H1 (cell line): ENCODE measurements at regions not wholly inside any gene's neighbourhood (a gene's known extent, or its start where the extent isn't known, plus 50 kb on each side); places are given as distances from the start of the nearest gene placed in this dataset.

Experiments used
- CTCF ChIA-PET: fragments of 300-600 bp; sonication (Branson Sonifier 250); formaldehyde crosslinking; loops from one replicate; lab custom pipeline; 2021; ENCODE audit not compliant: partially characterized antibody; lab: Charles Lee
- POLR2A ChIA-PET: fragments of 300-600 bp; sonication (Branson Sonifier 250); formaldehyde crosslinking; loops from one replicate; lab custom pipeline; 2021; ENCODE audit warnings: inconsistent platforms; ENCODE audit not compliant: partially characterized antibody; lab: Charles Lee
- DNase-seq, 2 experiments: peaks; one replicate each; pipeline versions ENCODE4 v3.0.0 to v3.0.0-alpha.2; 2010 to 2022; ENCODE audit warnings: low spot score in 2 of 2, low read depth in 1 of 2, mixed read lengths in 1 of 2
- FAIRE-seq: peaks from 2 replicates; lab custom pipeline; 2011; peaks lifted over from hg19 to GRCh38; lab: Jason Lieb, UNC
- H2AFZ ChIP-seq: 2 replicates; pipeline ENCODE4 v1.8.1; 2012; ENCODE audit warnings: low read length, inconsistent platforms
- H2AK5ac ChIP-seq: 2 replicates; pipeline ENCODE4 v1.6.1; 2013; ENCODE audit warnings: low read depth, low read length
- H2BK120ac ChIP-seq: replicated peaks from 2 replicates; pipeline ENCODE3; 2013; ENCODE audit warnings: low read depth, low read length, inconsistent platforms
- H2BK12ac ChIP-seq: 2 replicates; pipeline ENCODE4 v1.6.1; 2013; ENCODE audit warnings: low read depth, low read length
- H2BK15ac ChIP-seq: 2 replicates; pipeline ENCODE4 v1.6.1; 2013; ENCODE audit warnings: low read length
- H2BK20ac ChIP-seq: 2 replicates; pipeline ENCODE4 v1.6.1; 2013; ENCODE audit warnings: low read length
- H2BK5ac ChIP-seq: 2 replicates; pipeline ENCODE4 v1.6.1; 2013; ENCODE audit warnings: low read depth, low read length
- H3K14ac ChIP-seq: 2 replicates; pipeline ENCODE4 v1.6.1; 2013; ENCODE audit warnings: inconsistent platforms; ENCODE audit not compliant: insufficient read length
- H3K18ac ChIP-seq: 2 replicates; pipeline ENCODE4 v1.6.1; 2013; ENCODE audit warnings: low read length; ENCODE audit errors: extremely low read depth
- H3K23ac ChIP-seq: 2 replicates; pipeline ENCODE4 v1.6.1; 2013; ENCODE audit warnings: inconsistent platforms; ENCODE audit not compliant: insufficient read length
- H3K23me2 ChIP-seq: 2 replicates; pipeline ENCODE4 v1.6.1; 2013; ENCODE audit warnings: low read depth, low read length
- H3K27ac ChIP-seq: 2 replicates; pipeline ENCODE4 v1.6.1; 2011; ENCODE audit warnings: low read depth, low read length, inconsistent platforms
- H3K27me3 ChIP-seq, 4 experiments: replicated peaks in 1 of 4; 1 replicate in 1 of 4; 2 replicates in 3 of 4; pipeline versions ENCODE4 v1.6.1 to v1.8.1; 2011 to 2013; ENCODE audit warnings: low read length in 3 of 4, mild to moderate bottlenecking in 3 of 4, inconsistent platforms in 2 of 4, mixed read lengths in 2 of 4, moderate library complexity in 1 of 4; ENCODE audit not compliant: control insufficient read depth in 3 of 4, insufficient read depth in 3 of 4; ENCODE audit errors: extremely low read depth in 1 of 4
- H3K36me3 ChIP-seq, 4 experiments: 2 replicates each; pipeline versions ENCODE4 v1.6.1 to v1.8.1; 2011 to 2013; ENCODE audit warnings: mild to moderate bottlenecking in 4 of 4, low read length in 3 of 4, moderate library complexity in 2 of 4, control low read depth in 1 of 4, inconsistent platforms in 1 of 4; ENCODE audit not compliant: insufficient read depth in 4 of 4, control insufficient read depth in 2 of 4
- H3K4ac ChIP-seq: replicated peaks from 2 replicates; pipeline ENCODE3; 2013; ENCODE audit warnings: low read length, low read depth, mixed read lengths, inconsistent platforms; ENCODE audit not compliant: insufficient read length
- H3K4me1 ChIP-seq, 4 experiments: replicated peaks in 1 of 4; 1 replicate in 1 of 4; 2 replicates in 3 of 4; pipeline versions ENCODE4 v1.6.1 to v1.8.1; 2011 to 2013; ENCODE audit warnings: low read length in 3 of 4, inconsistent platforms in 2 of 4, mixed read lengths in 1 of 4; ENCODE audit not compliant: insufficient read depth in 4 of 4, control insufficient read depth in 3 of 4
- H3K4me2 ChIP-seq, 2 experiments: 2 replicates each; pipeline versions ENCODE4 v1.6.1 to v1.8.1; 2011 to 2013; ENCODE audit warnings: low read depth in 2 of 2, low read length in 2 of 2, control low read depth in 1 of 2, inconsistent platforms in 1 of 2, mild to moderate bottlenecking in 1 of 2; ENCODE audit not compliant: insufficient read depth in 1 of 2
- H3K4me3 ChIP-seq, 4 experiments: fragments of 200-600, 300-600 bp in 1 of 4; sonication (generic), shearing (Covaris generic), sonication (Bioruptor Twin) in 1 of 4; 2 replicates each; pipeline versions ENCODE4 v1.5.1 to v1.8.1; 2011 to 2016; ENCODE audit warnings: low read length in 4 of 4, low read depth in 3 of 4, control low read depth in 2 of 4, inconsistent platforms in 2 of 4, mild to moderate bottlenecking in 2 of 4, mixed read lengths in 1 of 4, moderate library complexity in 1 of 4; ENCODE audit not compliant: insufficient read depth in 2 of 4; ENCODE audit errors: extremely low read depth in 1 of 4
- H3K56ac ChIP-seq: replicated peaks from 2 replicates; pipeline ENCODE3; 2013; ENCODE audit warnings: low read depth, mild to moderate bottlenecking, mixed read lengths, low read length, inconsistent platforms; ENCODE audit not compliant: insufficient read length
- H3K79me1 ChIP-seq: 2 replicates; pipeline ENCODE4 v1.6.1; 2013; ENCODE audit warnings: low read depth, low read length, control low read depth
- H3K79me2 ChIP-seq, 2 experiments: 2 replicates each; pipeline versions ENCODE4 v1.6.1 to v1.8.1; 2012 to 2013; ENCODE audit warnings: low read length in 2 of 2, mild to moderate bottlenecking in 2 of 2, inconsistent platforms in 1 of 2; ENCODE audit not compliant: insufficient read depth in 2 of 2, control insufficient read depth in 1 of 2
- H3K9ac ChIP-seq, 4 experiments: replicated peaks in 1 of 4; 1 replicate in 1 of 4; 2 replicates in 3 of 4; pipeline versions ENCODE4 v1.6.1 to v1.8.1; 2011 to 2013; ENCODE audit warnings: low read depth in 3 of 4, low read length in 3 of 4, control low read depth in 2 of 4, mild to moderate bottlenecking in 2 of 4, moderate library complexity in 2 of 4, inconsistent platforms in 1 of 4; ENCODE audit errors: extremely low read depth in 1 of 4
- H3K9me3 ChIP-seq, 2 experiments: 2 replicates each; pipeline versions ENCODE4 v1.6.1 to v1.8.1; 2012 to 2013; ENCODE audit warnings: mild to moderate bottlenecking in 2 of 2, moderate library complexity in 2 of 2, control low read depth in 1 of 2, inconsistent platforms in 1 of 2, low read depth in 1 of 2, low read length in 1 of 2, mixed read lengths in 1 of 2; ENCODE audit not compliant: insufficient read depth in 2 of 2
- H4K20me1 ChIP-seq, 2 experiments: replicated peaks in 1 of 2; 2 replicates each; pipeline versions ENCODE3 to v1.8.1; 2011 to 2013; ENCODE audit warnings: inconsistent platforms in 2 of 2, low read length in 2 of 2, mild to moderate bottlenecking in 1 of 2; ENCODE audit not compliant: insufficient read depth in 2 of 2, control insufficient read depth in 1 of 2
- H4K5ac ChIP-seq: 2 replicates; pipeline ENCODE4 v1.6.1; 2013; ENCODE audit warnings: low read length, low read depth, mixed read lengths, inconsistent platforms; ENCODE audit not compliant: insufficient read length
- H4K8ac ChIP-seq: 2 replicates; pipeline ENCODE4 v1.8.0; 2013; ENCODE audit warnings: mild to moderate bottlenecking, moderate library complexity, low read length, inconsistent platforms; ENCODE audit not compliant: insufficient read depth; ENCODE audit errors: extremely low read depth
- H4K91ac ChIP-seq: replicated peaks from 2 replicates; pipeline ENCODE3; 2013; ENCODE audit warnings: low read length, mixed read lengths, inconsistent platforms; ENCODE audit not compliant: insufficient read length
- ASH2L ChIP-seq: fragments of 200-600, 300-600 bp; sonication (generic); IDR thresholded peaks from one replicate; pipeline ENCODE4 v1.7.1; 2017; ENCODE audit warnings: low read length
- BRCA1 ChIP-seq: IDR thresholded peaks from 2 replicates; pipeline ENCODE4 v1.6.1; 2012; ENCODE audit warnings: low read depth, low read length, improper control_type of control experiment
- CBX5 ChIP-seq: fragments of 300-800, 300-1000 bp; sonication (generic); IDR thresholded peaks from 2 replicates; pipeline ENCODE4 v1.7.1; 2016; ENCODE audit warnings: antibody characterized with exemption, low read length, low read depth
- CHD2 ChIP-seq: IDR thresholded peaks from 2 replicates; pipeline ENCODE4 v1.6.1; 2012; ENCODE audit warnings: low read length, improper control_type of control experiment
- JUN ChIP-seq: IDR thresholded peaks from 2 replicates; pipeline ENCODE4 v1.6.1; 2011; ENCODE audit warnings: low read depth, mild to moderate bottlenecking, improper control_type of control experiment, low read length
- KDM1A ChIP-seq: fragments of 200-600, 300-600 bp; sonication (generic); IDR thresholded peaks from 2 replicates; pipeline ENCODE4 v1.7.1; 2016; ENCODE audit warnings: mild to moderate bottlenecking, low read length, borderline replicate concordance
- KDM4A ChIP-seq: IDR thresholded peaks from one replicate; pipeline ENCODE4 v1.7.1; 2012; ENCODE audit warnings: low read depth, mild to moderate bottlenecking, moderate library complexity, low read length, inconsistent platforms; ENCODE audit not compliant: severe bottlenecking
- PHF8 ChIP-seq: fragments of 200-600 bp; sonication (generic); conservative IDR thresholded peaks from 2 replicates; pipeline ENCODE4 v1.7.1; 2012; ENCODE audit warnings: low read depth, mild to moderate bottlenecking, inconsistent platforms, low read length, moderate library complexity
- RAD21 ChIP-seq, 2 experiments: IDR thresholded peaks in 1 of 2; conservative IDR thresholded peaks in 1 of 2; 2 replicates each; pipeline ENCODE4 v1.6.1; 2011; ENCODE audit warnings: low read depth in 2 of 2, low read length in 2 of 2, improper control_type of control experiment in 1 of 2, inconsistent platforms in 1 of 2, mild to moderate bottlenecking in 1 of 2, moderate library complexity in 1 of 2
- SIX5 ChIP-seq: IDR thresholded peaks from 2 replicates; pipeline ENCODE4 v1.6.1; 2011; ENCODE audit warnings: mild to moderate bottlenecking, low read depth, low read length
- SP2 ChIP-seq: IDR thresholded peaks from 2 replicates; pipeline ENCODE4 v1.6.1; 2012; ENCODE audit warnings: mild to moderate bottlenecking, low read length, inconsistent platforms
- TCF12 ChIP-seq: IDR thresholded peaks from 2 replicates; pipeline ENCODE4 v1.6.1; 2011; ENCODE audit warnings: low read depth, mild to moderate bottlenecking, low read length
- WGBS, 2 experiments: shearing (Covaris generic) in 1 of 2; methylation state at CpG; one replicate each; pipeline versions ENCODE4 v1.1.6 to v1.1.7; 2013 to 2015; ENCODE audit warnings: low lambda C conversion rate in 2 of 2, mixed read lengths in 2 of 2, inconsistent platforms in 1 of 2, low coverage in 1 of 2, missing lambda C conversion rate in 1 of 2; ENCODE audit not compliant: insufficient replicate concordance in 2 of 2, insufficient coverage in 1 of 2, insufficient read length in 1 of 2; ENCODE audit errors: extremely low coverage in 1 of 2, missing lambda C conversion rate in 1 of 2; 5-methylcytosine and 5-hydroxymethylcytosine counted together
- TF ChIP-seq, protein P1 (sequence below), 3 experiments: IDR thresholded peaks; 1 replicate in 2 of 3; 2 replicates in 1 of 3; pipeline versions ENCODE4 v1.5.1 to v1.6.1; 2011; ENCODE audit warnings: low read length in 3 of 3, mild to moderate bottlenecking in 3 of 3, inconsistent platforms in 2 of 3, low read depth in 1 of 3, moderate library complexity in 1 of 3; ENCODE audit not compliant: insufficient read depth in 1 of 3; ENCODE audit errors: control extremely low read depth in 1 of 3

DNA sequence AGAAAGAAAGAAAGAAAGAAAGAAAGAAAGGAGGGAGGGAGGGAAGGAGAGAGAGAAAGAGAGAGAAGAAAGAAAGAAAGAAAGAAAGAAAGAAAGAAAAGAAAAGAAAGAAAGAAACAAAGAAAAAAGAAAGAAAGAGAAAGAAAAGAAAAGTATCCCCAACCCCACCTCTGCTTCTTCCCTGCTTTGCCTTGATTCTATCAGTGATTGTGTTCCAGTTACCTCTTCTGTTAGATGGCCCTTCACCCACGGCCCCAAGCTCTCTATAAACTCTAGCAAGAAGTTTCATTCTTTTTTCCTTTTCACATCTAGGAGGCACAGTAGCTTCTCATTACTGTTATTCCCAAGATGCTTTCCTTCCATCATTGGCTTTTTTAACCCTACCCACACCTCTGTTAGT lies 1097.5 kb upstream of the ZEB2 start:
- Histone ChIP-seq H2BK12ac (no peak overlapping the region), H3K27ac (no peak overlapping the region), H2AK5ac (no peak overlapping the region), H3K36me3 (no peaks in the 10 kb centered on the region), H2AFZ (no peak overlapping the region), H3K4ac (no peak overlapping the region), H3K79me1 (no peaks in the 10 kb centered on the region), H2BK5ac (no peak overlapping the region), H3K23me2 (no peaks in the 10 kb centered on the region), H3K14ac (no peak overlapping the region), H3K9ac (no peak overlapping the region), H2BK20ac (no peak overlapping the region), H3K27me3 (no peaks in the 10 kb centered on the region), H2BK120ac (no peak overlapping the region), H2BK15ac (no peak overlapping the region), H4K5ac (no peak overlapping the region), H3K9me3 (no peaks in the 10 kb centered on the region), H3K56ac (peak overlapping the region; percentile 73), H3K4me3 (no peak overlapping the region), H3K4me1 (no peaks in the 10 kb centered on the region), H4K8ac (no peak overlapping the region), H3K4me2 (no peak overlapping the region), H4K91ac (no peak overlapping the region), H3K23ac (no peak overlapping the region), H3K18ac (no peak overlapping the region), H4K20me1 (no peaks in the 10 kb centered on the region), H3K79me2 (no peaks in the 10 kb centered on the region)
- POLR2A ChIA-PET = no interaction called here
- WGBS, 2 experiments = 93% methylated on average over 1 of the region's 1 CpG; no CpG with 5 or more reads in 1 of the 2 experiments
- CTCF ChIA-PET = no interaction called here
- FAIRE-seq (no peak), DNase-seq (no peak)
- TF ChIP-seq JUN (no peak), KDM1A (no peak), BRCA1 (no peak), RAD21 (IDR thresholded peaks at IDR 0.05 in 1 of 2, conservative IDR thresholded peaks at IDR 0.05 in 1 of 2; ENCODE audit: low read depth in 2 of 2, low read length in 2 of 2) (no peak), PHF8 (no peak), SP2 (no peak), CBX5 (no peak), SIX5 (no peak), CHD2 (no peak), KDM4A (no peak), ASH2L (no peak), TCF12 (no peak)
- TF ChIP-seq, protein P1, sequence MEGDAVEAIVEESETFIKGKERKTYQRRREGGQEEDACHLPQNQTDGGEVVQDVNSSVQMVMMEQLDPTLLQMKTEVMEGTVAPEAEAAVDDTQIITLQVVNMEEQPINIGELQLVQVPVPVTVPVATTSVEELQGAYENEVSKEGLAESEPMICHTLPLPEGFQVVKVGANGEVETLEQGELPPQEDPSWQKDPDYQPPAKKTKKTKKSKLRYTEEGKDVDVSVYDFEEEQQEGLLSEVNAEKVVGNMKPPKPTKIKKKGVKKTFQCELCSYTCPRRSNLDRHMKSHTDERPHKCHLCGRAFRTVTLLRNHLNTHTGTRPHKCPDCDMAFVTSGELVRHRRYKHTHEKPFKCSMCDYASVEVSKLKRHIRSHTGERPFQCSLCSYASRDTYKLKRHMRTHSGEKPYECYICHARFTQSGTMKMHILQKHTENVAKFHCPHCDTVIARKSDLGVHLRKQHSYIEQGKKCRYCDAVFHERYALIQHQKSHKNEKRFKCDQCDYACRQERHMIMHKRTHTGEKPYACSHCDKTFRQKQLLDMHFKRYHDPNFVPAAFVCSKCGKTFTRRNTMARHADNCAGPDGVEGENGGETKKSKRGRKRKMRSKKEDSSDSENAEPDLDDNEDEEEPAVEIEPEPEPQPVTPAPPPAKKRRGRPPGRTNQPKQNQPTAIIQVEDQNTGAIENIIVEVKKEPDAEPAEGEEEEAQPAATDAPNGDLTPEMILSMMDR (IDR thresholded peaks at IDR 0.05; ENCODE audit: control extremely low read depth in 1 of 3, insufficient read depth in 1 of 3, low read depth in 1 of 3, low read length in 3 of 3) = no peak
